K562 (cell line): ENCODE measurements at regions not wholly inside any gene's neighbourhood (a gene's known extent, or its start where the extent isn't known, plus 50 kb on each side); places are given as distances from the start of the nearest gene placed in this dataset.

Source experiments
- ATAC-seq: fragments of 200-7000 bp; cut with Tn5 transposase; 3 replicates; pipeline ENCODE4 v1.9.1; 2020; ENCODE audit warnings: moderate library complexity
- BruUV-seq: library from RNA; stranded (reverse); fragments of 400-500 nt; replicated peaks from 2 replicates; lab custom pipeline; 2021; lab: Mats Ljungman, UMichigan
- CTCF ChIA-PET: fragments of 300-600 bp; formaldehyde crosslinking; extraction: SDS; loops from one replicate; lab custom pipeline; 2021; ENCODE audit warnings: low intra/inter-chr PET ratio; lab: Yijun Ruan, JAX
- POLR2A ChIA-PET: fragments of 300-600, 350-650 bp; sonication (Branson Sonifier 250); formaldehyde crosslinking; extraction: SDS; loops from one replicate; lab custom pipeline; 2021; ENCODE audit warnings: antibody characterized with exemption, inconsistent platforms; lab: Yijun Ruan, JAX
- DNase-seq, 4 experiments: peaks; one replicate each; pipeline versions ENCODE4 v3.0.0 to v3.0.0-alpha.2; 2011 to 2018; ENCODE audit warnings: low spot score in 3 of 4, mixed read lengths in 3 of 4; ENCODE audit errors: extremely low read depth in 1 of 4
- FAIRE-seq: peaks from 2 replicates; lab custom pipeline; 2011; peaks lifted over from hg19 to GRCh38; lab: Jason Lieb, UNC
- H2AFZ ChIP-seq: 2 replicates; pipeline ENCODE4 v1.6.0; 2011; ENCODE audit warnings: low read depth, low read length, control low read depth, inconsistent platforms
- H3K27ac ChIP-seq: fragments of 200-600 bp; 3 replicates; pipeline ENCODE4 v1.8.0; 2011; ENCODE audit warnings: low read depth, mild to moderate bottlenecking, control low read depth, inconsistent platforms, low read length, moderate library complexity, mixed read lengths; ENCODE audit errors: extremely low read depth
- H3K27me3 ChIP-seq, 2 experiments: fragments of 300-600 bp in 1 of 2; 2 replicates in 1 of 2; 3 replicates in 1 of 2; pipeline versions ENCODE4 v1.6.0 to v1.8.0; 2011; ENCODE audit warnings: inconsistent platforms in 2 of 2, low read length in 2 of 2, mild to moderate bottlenecking in 1 of 2, mixed read lengths in 1 of 2, moderate library complexity in 1 of 2; ENCODE audit not compliant: control insufficient read depth in 2 of 2, insufficient read depth in 2 of 2
- H3K36me3 ChIP-seq: fragments of 300-600 bp; 3 replicates; pipeline ENCODE4 v1.8.0; 2011; ENCODE audit warnings: mild to moderate bottlenecking, low read length, inconsistent platforms; ENCODE audit not compliant: control insufficient read depth, insufficient read depth
- H3K4me1 ChIP-seq, 2 experiments: fragments of 200-600 bp in 1 of 2; replicated peaks in 1 of 2; 2 replicates in 1 of 2; 3 replicates in 1 of 2; pipeline versions ENCODE4 v1.5.1 to v1.8.0; 2011; ENCODE audit warnings: inconsistent platforms in 2 of 2, low read length in 2 of 2, mild to moderate bottlenecking in 1 of 2, mixed read lengths in 1 of 2, moderate library complexity in 1 of 2; ENCODE audit not compliant: control insufficient read depth in 2 of 2, insufficient read depth in 2 of 2
- H3K4me2 ChIP-seq: 2 replicates; pipeline ENCODE4 v1.6.1; 2011; ENCODE audit warnings: low read length, control low read depth, inconsistent platforms, mixed read lengths; ENCODE audit not compliant: insufficient read depth
- H3K4me3 ChIP-seq: fragments of 200-600 bp; sonication (generic), shearing (Covaris generic); 2 replicates; pipeline ENCODE4 v1.5.1; 2016; ENCODE audit warnings: control low read depth, inconsistent platforms
- H3K79me2 ChIP-seq: fragments of 200-600 bp; 3 replicates; pipeline ENCODE4 v1.8.0; 2011; ENCODE audit warnings: low read length, inconsistent platforms; ENCODE audit not compliant: control insufficient read depth, insufficient read depth
- H3K9ac ChIP-seq, 2 experiments: 2 replicates each; pipeline versions ENCODE4 v1.6.0 to v1.6.1; 2011; ENCODE audit warnings: low read depth in 2 of 2, low read length in 2 of 2, control low read depth in 1 of 2, inconsistent platforms in 1 of 2, mild to moderate bottlenecking in 1 of 2, mixed read lengths in 1 of 2; ENCODE audit not compliant: insufficient read depth in 1 of 2
- H3K9me1 ChIP-seq: one replicate; pipeline ENCODE4 v1.6.0; 2011; ENCODE audit warnings: inconsistent platforms, mild to moderate bottlenecking, low read length, moderate library complexity; ENCODE audit not compliant: control insufficient read depth, insufficient read depth
- H3K9me3 ChIP-seq: replicated peaks from 2 replicates; pipeline ENCODE4 v1.5.1; 2011; ENCODE audit warnings: low read depth, low read length, inconsistent platforms; ENCODE audit not compliant: control insufficient read depth, insufficient read depth
- H4K20me1 ChIP-seq: replicated peaks from 2 replicates; pipeline ENCODE4 v1.6.1; 2011; ENCODE audit warnings: low read length, inconsistent platforms, mixed read lengths; ENCODE audit not compliant: control insufficient read depth, insufficient read depth
- KLF16 ChIP-seq: IDR thresholded peaks from 2 replicates; pipeline ENCODE4 v1.6.1; 2016; ENCODE audit warnings: antibody characterized with exemption
- NR2C2 ChIP-seq, 2 experiments: fragments of 200-800 bp in 1 of 2; sonication (Bioruptor generic) in 1 of 2; sonication (generic) in 1 of 2; formaldehyde crosslinking in 1 of 2; IDR thresholded peaks; 2 replicates each; pipeline versions ENCODE4 v1.6.1 to v1.8.0; 2016 to 2022; ENCODE audit warnings: mild to moderate bottlenecking in 1 of 2, missing compliant biosample characterization in 1 of 2, missing genetic modification characterization in 1 of 2, missing genetic modification reagents in 1 of 2
- PHB2 ChIP-seq: fragments of 450-650 bp; IDR thresholded peaks from 2 replicates; pipeline ENCODE4 v1.6.1; 2017; ENCODE audit warnings: low read depth
- STAT5A ChIP-seq: IDR thresholded peaks from 2 replicates; pipeline ENCODE4 v1.6.1; 2012; ENCODE audit warnings: low read length, inconsistent platforms, borderline replicate concordance
- XRCC4 ChIP-seq: IDR thresholded peaks from one replicate; pipeline ENCODE4 v1.6.1; 2011; ENCODE audit not compliant: insufficient read depth, insufficient read length; ENCODE audit errors: extremely low read depth
- ZBTB43 ChIP-seq: sonication (generic); formaldehyde crosslinking; IDR thresholded peaks from 2 replicates; pipeline ENCODE4 v1.8.0; 2023; ENCODE audit warnings: mild to moderate bottlenecking, missing genetic modification reagents
- ZNF165 ChIP-seq: fragments of 250-450 bp; sonication (Bioruptor Pico); IDR thresholded peaks from 2 replicates; pipeline ENCODE4 v1.4.0; 2020; ENCODE audit warnings: borderline replicate concordance
- ZNF224 ChIP-seq: sonication (generic); formaldehyde crosslinking; IDR thresholded peaks from 2 replicates; pipeline ENCODE4 v1.8.0; 2022; ENCODE audit warnings: mild to moderate bottlenecking, missing genetic modification reagents
- ZNF274 ChIP-seq: IDR thresholded peaks from 2 replicates; pipeline ENCODE4 v1.6.1; 2011; ENCODE audit warnings: low read depth, mild to moderate bottlenecking, low read length, moderate library complexity, borderline replicate concordance
- ZNF699 ChIP-seq: fragments of 250-450 bp; sonication (Bioruptor Pico); IDR thresholded peaks from 2 replicates; pipeline ENCODE4 v1.8.0; 2021; ENCODE audit warnings: mild to moderate bottlenecking, moderate library complexity; ENCODE audit not compliant: insufficient replicate concordance
- WGBS: fragments of 100-300 bp; shearing (Covaris generic); methylation state at CpG from one replicate; pipeline ENCODE4 v1.1.6; 2016; ENCODE audit warnings: low coverage, mixed read lengths; ENCODE audit not compliant: insufficient coverage; ENCODE audit errors: missing lambda C conversion rate; 5-methylcytosine and 5-hydroxymethylcytosine counted together
- in situ Hi-C: fragments of 300-500 bp; cut with MboI; formaldehyde crosslinking; loops from 4 replicates; pipeline ENCODE4 v1.15.0; 2018; ENCODE audit warnings: inconsistent platforms, mixed read lengths
- intact Hi-C: fragments of 100-400 bp; cut with micrococcal nuclease; formaldehyde crosslinking; loops from 2 replicates; pipeline ENCODE4 v1.14.2; 2022
- TF ChIP-seq, protein P1 (sequence below): fragments of 200-800 bp; sonication (Bioruptor generic); IDR thresholded peaks from 2 replicates; pipeline ENCODE4 v1.6.1; 2017; ENCODE audit warnings: missing genetic modification characterization, missing compliant biosample characterization
- TF ChIP-seq, protein P2 (sequence below): sonication (generic); formaldehyde crosslinking; IDR thresholded peaks from 2 replicates; pipeline ENCODE4 v1.5.0; 2020; ENCODE audit warnings: missing genetic modification reagents

GRCh38 chr5:51652980-51653379, 269.7 kb downstream of the ISL1 start:
- no peak overlapping the region for H3K4me3 ChIP-seq
- H3K4me1 ChIP-seq: no peaks in the 10 kb centered on the region
- no peak for ATAC-seq
- H3K9me1 ChIP-seq: no peaks in the 10 kb centered on the region
- H4K20me1 ChIP-seq: no peaks in the 10 kb centered on the region
- TF ChIP-seq, protein P1, sequence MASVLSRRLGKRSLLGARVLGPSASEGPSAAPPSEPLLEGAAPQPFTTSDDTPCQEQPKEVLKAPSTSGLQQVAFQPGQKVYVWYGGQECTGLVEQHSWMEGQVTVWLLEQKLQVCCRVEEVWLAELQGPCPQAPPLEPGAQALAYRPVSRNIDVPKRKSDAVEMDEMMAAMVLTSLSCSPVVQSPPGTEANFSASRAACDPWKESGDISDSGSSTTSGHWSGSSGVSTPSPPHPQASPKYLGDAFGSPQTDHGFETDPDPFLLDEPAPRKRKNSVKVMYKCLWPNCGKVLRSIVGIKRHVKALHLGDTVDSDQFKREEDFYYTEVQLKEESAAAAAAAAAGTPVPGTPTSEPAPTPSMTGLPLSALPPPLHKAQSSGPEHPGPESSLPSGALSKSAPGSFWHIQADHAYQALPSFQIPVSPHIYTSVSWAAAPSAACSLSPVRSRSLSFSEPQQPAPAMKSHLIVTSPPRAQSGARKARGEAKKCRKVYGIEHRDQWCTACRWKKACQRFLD: no peak
- TF ChIP-seq XRCC4: no peak
- no peak for TF ChIP-seq ZNF699
- no peak for TF ChIP-seq ZBTB43 (CRISPR knock-in tag)
- TF ChIP-seq KLF16: no peak
- no peak for TF ChIP-seq STAT5A
- TF ChIP-seq NR2C2 (CRISPR knock-in tag; IDR thresholded peaks at IDR 0.05): no peak
- no peak for TF ChIP-seq NR2C2 (tag; IDR thresholded peaks at IDR 0.05)
- TF ChIP-seq ZNF165: no peak
- no peak for TF ChIP-seq ZNF274
- no peak for TF ChIP-seq PHB2
- TF ChIP-seq ZNF224 (CRISPR knock-in tag): no peak
- TF ChIP-seq, protein P2, sequence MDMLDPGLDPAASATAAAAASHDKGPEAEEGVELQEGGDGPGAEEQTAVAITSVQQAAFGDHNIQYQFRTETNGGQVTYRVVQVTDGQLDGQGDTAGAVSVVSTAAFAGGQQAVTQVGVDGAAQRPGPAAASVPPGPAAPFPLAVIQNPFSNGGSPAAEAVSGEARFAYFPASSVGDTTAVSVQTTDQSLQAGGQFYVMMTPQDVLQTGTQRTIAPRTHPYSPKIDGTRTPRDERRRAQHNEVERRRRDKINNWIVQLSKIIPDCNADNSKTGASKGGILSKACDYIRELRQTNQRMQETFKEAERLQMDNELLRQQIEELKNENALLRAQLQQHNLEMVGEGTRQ (CRISPR knock-in tag): no peak
- intact Hi-C loops (no loop called here), in situ Hi-C loops (no loop called here)
- no peak overlapping the region for H3K9ac ChIP-seq
- H3K27me3 ChIP-seq: no peaks in the 10 kb centered on the region
- H3K79me2 ChIP-seq: no peaks in the 10 kb centered on the region
- FAIRE-seq: no peak
- H3K9me3 ChIP-seq: no peaks in the 10 kb centered on the region; the same call in 1 of the 2 replicates
- no peak overlapping the region for H3K27ac ChIP-seq
- H2AFZ ChIP-seq: no peak overlapping the region
- H3K4me2 ChIP-seq: no peak overlapping the region
- BruUV-seq: no TSS peak
- CTCF ChIA-PET: no interaction called here
- no peak for DNase-seq
- POLR2A ChIA-PET: no interaction called here
- 6% methylated on average over 2 of the region's 2 CpGs for WGBS
- H3K36me3 ChIP-seq: no peaks in the 10 kb centered on the region
